Activated B cell treated with CpG ODN at 0.5 μM for 24 hours (primary cell): ENCODE measurements at regions not wholly inside any gene's neighbourhood (a gene's known extent, or its start where the extent isn't known, plus 50 kb on each side); places are given as distances from the start of the nearest gene placed in this dataset.

ENCODE experiments used
- ATAC-seq: fragments of 200-7000 bp; cut with Tn5 transposase; one replicate; pipeline ENCODE4 v1.10.0; 2021; ENCODE audit warnings: low read depth, mild to moderate bottlenecking, moderate library complexity
- CTCF ChIA-PET: fragments of 350-600 bp; sonication (Branson Sonifier 250); formaldehyde crosslinking; loops from one replicate; lab custom pipeline; 2021; ENCODE audit warnings: antibody characterized with exemption; lab: Charles Lee
- POLR2A ChIA-PET: fragments of 350-600 bp; sonication (Branson Sonifier 250); formaldehyde crosslinking; loops from one replicate; lab custom pipeline; 2021; ENCODE audit warnings: antibody characterized with exemption; lab: Charles Lee
- DNase-seq: peaks from one replicate; pipeline ENCODE4 v3.0.0; 2022
- H3K27ac Mint-ChIP-seq: one replicate; pipeline ENCODE4 v1.8.0; 2020; ENCODE audit warnings: mixed read lengths
- H3K27me3 Mint-ChIP-seq: one replicate; pipeline ENCODE4 v1.8.0; 2021; ENCODE audit warnings: mixed read lengths
- H3K36me3 Mint-ChIP-seq: one replicate; pipeline ENCODE4 v1.8.0; 2021; ENCODE audit warnings: low read depth, mixed read lengths
- H3K4me1 Mint-ChIP-seq: one replicate; pipeline ENCODE4 v1.8.0; 2021; ENCODE audit warnings: mixed read lengths
- H3K4me3 Mint-ChIP-seq: one replicate; pipeline ENCODE4 v1.8.0; 2020; ENCODE audit warnings: mild to moderate bottlenecking, mixed read lengths
- H3K9me3 Mint-ChIP-seq: one replicate; pipeline ENCODE4 v1.8.0; 2020; ENCODE audit warnings: mixed read lengths
- CTCF ChIP-seq: fragments of 200-600 bp; IDR thresholded peaks from one replicate; pipeline ENCODE4 v1.8.0; 2022; ENCODE audit warnings: antibody characterized with exemption, mild to moderate bottlenecking
- intact Hi-C: fragments of 100-400 bp; cut with micrococcal nuclease; formaldehyde crosslinking; loops from one replicate; pipeline ENCODE4 v1.15.1; 2024

GRCh38 chr10:131625041-131625440 is 275.8 kb upstream of the PPP2R2D start:
- intact Hi-C loops = no loop called here
- Mint-ChIP-seq H3K4me3 (no peak overlapping the region), H3K9me3 (peaks cover 4% of the 10 kb centered on the region), H3K27me3 (no peaks in the 10 kb centered on the region), H3K4me1 (no peaks in the 10 kb centered on the region), H3K36me3 (no peaks in the 10 kb centered on the region), H3K27ac (no peak overlapping the region)
- TF ChIP-seq CTCF = no peak
- ATAC-seq (no peak), DNase-seq (no peak)
- ChIA-PET POLR2A (no interaction called here), CTCF (no interaction called here)

- ChIA-PET CTCF (no interaction called here), POLR2A (no interaction called here)
- intact Hi-C loops = no loop called here
- Mint-ChIP-seq H3K36me3 (no peaks in the 10 kb centered on the region), H3K9me3 (peaks cover 4% of the 10 kb centered on the region), H3K27ac (no peak overlapping the region), H3K4me3 (no peak overlapping the region), H3K4me1 (no peaks in the 10 kb centered on the region), H3K27me3 (no peaks in the 10 kb centered on the region)
- no peak for TF ChIP-seq CTCF
- DNase-seq (no peak), ATAC-seq (no peak)
These were observed 274.5 kb upstream of the PPP2R2D start for GRCh38 chr10:131626274-131626673.

GRCh38 chr10:131629026-131629770 is 271.6 kb upstream of the PPP2R2D start:
- ATAC-seq (no peak), DNase-seq (no peak)
- intact Hi-C loops = no loop called here
- no peak for TF ChIP-seq CTCF
- H3K9me3 Mint-ChIP-seq = peaks cover 4% of the 10 kb centered on the region
- ChIA-PET POLR2A (no interaction called here), CTCF (no interaction called here)
- no peaks in the 10 kb centered on the region for H3K27me3 Mint-ChIP-seq
- H3K4me3 Mint-ChIP-seq = no peak overlapping the region
- no peak overlapping the region for H3K27ac Mint-ChIP-seq
- H3K36me3 Mint-ChIP-seq = no peaks in the 10 kb centered on the region
- H3K4me1 Mint-ChIP-seq = no peaks in the 10 kb centered on the region

GRCh38 chr10:131630772-131631258 is 270.0 kb upstream of the PPP2R2D start:
- H3K4me3 Mint-ChIP-seq = no peak overlapping the region
- DNase-seq (no peak), ATAC-seq (no peak)
- intact Hi-C loops = no loop called here
- H3K27me3 Mint-ChIP-seq = peaks cover 2% of the 10 kb centered on the region
- no peak overlapping the region for H3K27ac Mint-ChIP-seq
- POLR2A ChIA-PET = no interaction called here
- H3K36me3 Mint-ChIP-seq = no peaks in the 10 kb centered on the region
- H3K9me3 Mint-ChIP-seq = peaks cover 9% of the 10 kb centered on the region
- CTCF ChIA-PET = no interaction called here
- H3K4me1 Mint-ChIP-seq = no peaks in the 10 kb centered on the region
- no peak for TF ChIP-seq CTCF

GRCh38 chr10:131631619-131632018 is 269.2 kb upstream of the PPP2R2D start:
- intact Hi-C loops = no loop called here
- ATAC-seq (no peak), DNase-seq (no peak)
- Mint-ChIP-seq H3K9me3 (peaks cover 9% of the 10 kb centered on the region), H3K4me3 (no peak overlapping the region), H3K27ac (no peak overlapping the region), H3K4me1 (no peaks in the 10 kb centered on the region), H3K27me3 (peaks cover 4% of the 10 kb centered on the region), H3K36me3 (no peaks in the 10 kb centered on the region)
- CTCF ChIA-PET = no interaction called here
- POLR2A ChIA-PET = no interaction called here
- TF ChIP-seq CTCF = no peak
